ENCODE measurements at regions not wholly inside any gene's neighbourhood (a gene's known extent, or its start where the extent isn't known, plus 50 kb on each side); places are given as distances from the start of the nearest gene placed in this dataset.
"Not testable (repeated sequence)": the region's sequence is repeated elsewhere in the genome, so short reads cannot be mapped to it uniquely, and the experiment has no call there.

- no peak for DNase-seq (ENCODE audit: low read depth, low spot score)
These were observed 904.3 kb upstream of the GRIA3 start for GRCh38 chrX:122279746-122280145.

- DNase-seq (ENCODE audit: low read depth, low spot score), result not testable (repeated sequence)
These were observed 884.3 kb upstream of the GRIA3 start for GRCh38 chrX:122299822-122300221.

- DNase-seq (ENCODE audit: low read depth, low spot score), result no peak
These were observed 882.6 kb upstream of the GRIA3 start for GRCh38 chrX:122301491-122301890.

- DNase-seq (ENCODE audit: low read depth, low spot score), result no peak
These were observed 880.3 kb upstream of the GRIA3 start for GRCh38 chrX:122303761-122304160.

GRCh38 chrX:122344816-122345215 lies 839.3 kb upstream of the GRIA3 start:
- DNase-seq (ENCODE audit: low read depth, low spot score), result no peak

- DNase-seq (ENCODE audit: low read depth, low spot score), result peak; percentile 60
These were observed 820.8 kb upstream of the GRIA3 start for GRCh38 chrX:122363112-122363795.

- not testable (repeated sequence) for DNase-seq (ENCODE audit: low read depth, low spot score)
These were observed 808.5 kb upstream of the GRIA3 start for GRCh38 chrX:122375533-122375932.

GRCh38 chrX:122389005-122389404 lies 795.1 kb upstream of the GRIA3 start:
- no peak for DNase-seq (ENCODE audit: low read depth, low spot score)

- DNase-seq (ENCODE audit: low read depth, low spot score), result no peak
These were observed 765.3 kb upstream of the GRIA3 start for GRCh38 chrX:122418758-122419157.

- DNase-seq (ENCODE audit: low read depth, low spot score), result no peak
These were observed 762.5 kb upstream of the GRIA3 start for GRCh38 chrX:122421434-122422121.

- no peak for DNase-seq (ENCODE audit: low read depth, low spot score)
These were observed 761.5 kb upstream of the GRIA3 start for GRCh38 chrX:122422547-122422946.

GRCh38 chrX:122434942-122435341 lies 749.1 kb upstream of the GRIA3 start:
- no peak for DNase-seq (ENCODE audit: low read depth, low spot score)

GRCh38 chrX:122439831-122440230 lies 744.2 kb upstream of the GRIA3 start:
- no peak for DNase-seq (ENCODE audit: low read depth, low spot score)

GRCh38 chrX:122440832-122441231 lies 743.2 kb upstream of the GRIA3 start:
- DNase-seq (ENCODE audit: low read depth, low spot score), result no peak

- no peak for DNase-seq (ENCODE audit: low read depth, low spot score)
These were observed 742.6 kb upstream of the GRIA3 start for GRCh38 chrX:122441451-122441850.

- no peak for DNase-seq (ENCODE audit: low read depth, low spot score)
These were observed 738.6 kb upstream of the GRIA3 start for GRCh38 chrX:122445466-122445865.

GRCh38 chrX:122464341-122464740 lies 719.7 kb upstream of the GRIA3 start:
- DNase-seq (ENCODE audit: low read depth, low spot score), result no peak

- DNase-seq (ENCODE audit: low read depth, low spot score), result no peak
These were observed 708.8 kb upstream of the GRIA3 start for GRCh38 chrX:122475306-122475705.

- no peak for DNase-seq (ENCODE audit: low read depth, low spot score)
These were observed 683.5 kb upstream of the GRIA3 start for GRCh38 chrX:122500556-122500955.

- DNase-seq (ENCODE audit: low read depth, low spot score), result no peak
These were observed 682.4 kb upstream of the GRIA3 start for GRCh38 chrX:122501652-122502051.

- DNase-seq (ENCODE audit: low read depth, low spot score), result no peak
These were observed 680.1 kb upstream of the GRIA3 start for GRCh38 chrX:122504026-122504425.

- DNase-seq (ENCODE audit: low read depth, low spot score), result no peak
These were observed 671.5 kb upstream of the GRIA3 start for GRCh38 chrX:122512561-122513072.

- DNase-seq (ENCODE audit: low read depth, low spot score), result no peak
These were observed 666.3 kb upstream of the GRIA3 start for GRCh38 chrX:122517786-122518185.
